Fibroblast of skin of right biceps (primary cell): ENCODE measurements at regions not wholly inside any gene's neighbourhood (a gene's known extent, or its start where the extent isn't known, plus 50 kb on each side); places are given as distances from the start of the nearest gene placed in this dataset.
"Not testable (repeated sequence)": the region's sequence is repeated elsewhere in the genome, so short reads cannot be mapped to it uniquely, and the experiment has no call there.

ENCODE experiments used
- DNase-seq: peaks from one replicate; pipeline ENCODE4 v3.0.0-alpha.2; 2013

- no peak for DNase-seq
Measured at GRCh38 chr5:136615251-136616119, 250.1 kb upstream of the TRPC7 start.

DNA sequence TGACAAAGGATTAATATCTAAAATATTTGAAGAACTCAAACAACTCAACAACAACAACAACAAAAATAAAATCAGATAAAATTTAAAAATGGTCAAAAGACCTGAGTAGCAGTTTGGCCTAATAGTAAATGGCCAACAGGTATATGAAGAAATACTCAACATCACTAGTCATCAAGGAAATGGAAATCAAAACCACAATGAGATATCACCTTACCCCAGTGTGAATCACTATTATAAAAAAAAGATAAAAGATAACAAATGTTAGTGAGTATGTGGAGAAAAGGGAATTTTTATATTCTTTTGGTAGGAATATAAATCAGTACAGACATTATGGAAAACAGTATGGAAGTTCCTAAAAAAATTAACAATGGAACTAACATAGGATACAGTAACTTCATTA, 247.9 kb upstream of the TRPC7 start:
- DNase-seq = no peak

DNA sequence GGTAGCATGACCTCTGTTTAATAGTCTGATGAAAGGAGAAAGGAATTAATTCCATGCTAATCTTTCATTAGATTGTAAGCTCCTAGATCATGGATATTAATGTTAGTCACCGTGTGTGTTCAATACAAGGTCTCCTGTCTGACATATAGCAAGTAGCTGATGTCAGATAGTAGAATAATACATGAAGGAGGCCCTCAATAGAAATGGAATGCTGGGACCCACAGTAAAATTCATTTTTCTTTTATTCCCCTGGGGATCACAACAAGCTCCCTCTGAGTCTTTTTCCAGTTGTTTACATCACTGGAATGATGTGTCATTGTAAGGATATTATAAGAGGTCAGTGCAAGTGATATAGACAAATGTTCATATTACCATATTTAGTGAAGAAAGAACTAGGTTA, 240.3 kb upstream of the TRPC7 start:
- peak; percentile 52 for DNase-seq

- DNase-seq = no peak
Measured at GRCh38 chr5:136600306-136600705, 235.0 kb upstream of the TRPC7 start.

GRCh38 chr5:136598802-136599404, 233.6 kb upstream of the TRPC7 start:
- no peak for DNase-seq

DNA sequence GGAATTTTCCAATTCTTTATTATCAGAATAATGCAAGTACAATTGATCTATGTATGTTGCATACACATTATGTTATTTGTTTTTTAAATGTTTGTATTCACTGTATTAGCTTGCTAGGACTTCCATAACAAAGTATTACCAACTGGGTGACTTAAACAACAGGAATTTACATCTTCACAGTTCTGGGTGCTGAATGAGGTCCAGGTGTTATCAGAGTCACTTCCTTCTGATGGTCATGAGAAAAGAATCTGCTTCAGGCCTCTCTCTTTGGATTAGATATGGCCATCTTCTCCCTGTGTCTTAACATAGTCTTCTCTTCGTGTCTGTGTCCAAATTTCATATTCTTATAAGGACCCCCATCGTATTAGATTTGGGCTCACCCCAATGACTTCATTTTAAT, 229.1 kb upstream of the TRPC7 start:
- no peak for DNase-seq

GRCh38 chr5:136590581-136590980, 225.2 kb upstream of the TRPC7 start:
- DNase-seq = no peak

DNA sequence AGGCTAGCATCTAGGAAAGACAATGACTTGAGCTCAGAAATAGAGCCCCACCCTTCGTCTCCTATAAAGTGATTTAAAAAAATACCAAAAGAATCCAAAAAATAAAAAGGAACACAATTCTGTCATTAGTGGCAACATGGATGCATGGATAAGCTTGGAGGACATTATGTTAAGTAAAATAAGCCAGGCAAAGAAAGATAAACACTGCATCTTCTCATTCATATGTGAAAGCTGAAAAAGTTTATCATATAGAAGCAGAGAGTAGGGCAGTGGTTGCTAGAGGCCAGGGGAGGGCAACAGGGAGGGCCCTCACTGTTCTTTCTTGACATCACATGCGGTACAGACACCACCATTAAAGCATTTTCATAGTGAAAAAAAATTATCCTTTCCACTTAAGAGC, 220.9 kb upstream of the TRPC7 start:
- no peak for DNase-seq

GRCh38 chr5:136584474-136584873, 219.1 kb upstream of the TRPC7 start:
- DNase-seq = no peak

GRCh38 chr5:136579238-136579637, 213.9 kb upstream of the TRPC7 start:
- no peak for DNase-seq

DNA sequence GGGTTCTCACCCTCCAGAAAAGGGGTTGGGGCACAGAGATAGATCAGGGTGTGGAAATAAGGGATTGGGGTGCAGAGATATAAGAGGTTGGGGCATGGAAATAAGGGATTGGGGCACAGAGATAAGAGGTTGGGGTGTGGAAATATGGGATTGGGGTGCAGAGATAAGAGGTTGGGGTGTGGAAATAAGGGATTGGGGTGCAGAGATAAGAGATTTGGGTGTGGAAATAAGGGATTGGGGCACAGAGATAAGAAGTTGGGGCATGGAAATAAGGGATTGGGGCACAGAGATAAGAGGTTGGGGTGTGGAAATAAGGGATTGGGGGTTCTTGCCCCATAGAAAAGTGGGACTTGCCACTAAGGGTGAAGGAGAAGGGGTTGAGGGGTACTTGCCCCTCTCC, 204.5 kb upstream of the TRPC7 start:
- DNase-seq = not testable (repeated sequence)

- DNase-seq = not testable (repeated sequence)
Measured at GRCh38 chr5:136565457-136565856, 200.1 kb upstream of the TRPC7 start.

DNA sequence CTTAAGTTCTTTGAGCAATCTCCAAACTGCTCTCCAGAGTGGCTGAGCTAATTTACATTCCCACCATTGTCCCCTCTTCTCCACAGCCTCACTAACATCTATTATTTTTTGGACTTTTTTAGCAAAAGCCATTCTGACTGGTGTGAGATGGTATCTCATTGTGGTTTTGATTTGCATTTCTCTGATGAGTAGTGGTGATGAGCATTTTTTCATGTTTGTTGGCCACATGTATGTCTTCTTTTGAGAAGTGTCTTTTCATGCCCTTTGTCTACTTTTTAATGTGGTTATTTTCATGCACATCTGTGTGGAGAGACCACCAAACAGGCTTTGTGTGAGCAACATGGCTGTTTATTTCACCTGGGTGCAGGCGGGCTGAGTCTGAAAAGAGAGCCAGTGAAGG, 199.7 kb upstream of the TRPC7 start:
- DNase-seq = not testable (repeated sequence)

DNA sequence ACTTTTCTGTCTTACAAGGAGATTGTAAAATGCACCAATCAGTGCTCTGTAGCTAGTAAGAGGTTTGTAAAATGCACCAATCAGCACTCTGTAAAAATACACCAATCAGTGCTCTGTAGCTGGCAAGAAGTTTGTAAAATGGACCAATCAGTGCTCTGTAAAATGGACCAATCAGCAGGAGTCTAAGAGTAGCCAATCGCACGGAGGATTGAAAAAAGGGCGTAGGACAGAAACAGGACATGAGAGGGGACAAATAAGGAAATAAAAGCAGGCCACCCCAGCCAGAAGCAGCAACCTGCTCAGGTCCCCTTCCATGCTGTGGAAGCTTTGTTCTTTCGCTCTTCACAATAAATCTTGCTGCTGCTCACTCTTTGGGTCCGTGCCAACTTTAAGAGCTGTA, 199.1 kb upstream of the TRPC7 start:
- not testable (repeated sequence) for DNase-seq

DNA sequence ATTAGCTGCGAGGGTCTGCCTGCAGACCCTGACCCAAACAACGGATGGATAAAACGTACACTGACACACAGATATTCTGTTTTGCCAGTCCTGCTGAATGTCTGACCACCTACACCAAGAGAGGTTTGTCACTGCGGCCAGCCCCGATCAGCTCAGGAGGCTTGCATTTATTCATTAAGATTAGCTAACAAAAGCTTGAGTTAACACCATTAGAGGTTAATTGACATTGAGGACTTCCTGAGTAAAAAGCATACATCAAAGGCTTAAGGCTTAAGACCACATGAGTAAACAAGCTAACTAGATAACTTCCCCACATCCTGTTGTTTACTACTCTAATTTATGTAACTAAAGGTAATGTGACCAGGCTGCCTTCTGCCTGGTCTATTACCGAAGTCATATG, 198.1 kb upstream of the TRPC7 start:
- DNase-seq = no peak

- DNase-seq = no peak
Measured at GRCh38 chr5:136560126-136560525, 194.8 kb upstream of the TRPC7 start.

GRCh38 chr5:136559651-136560050, 194.3 kb upstream of the TRPC7 start:
- DNase-seq = no peak

- not testable (repeated sequence) for DNase-seq
Measured at GRCh38 chr5:136547096-136547495, 181.8 kb upstream of the TRPC7 start.

DNA sequence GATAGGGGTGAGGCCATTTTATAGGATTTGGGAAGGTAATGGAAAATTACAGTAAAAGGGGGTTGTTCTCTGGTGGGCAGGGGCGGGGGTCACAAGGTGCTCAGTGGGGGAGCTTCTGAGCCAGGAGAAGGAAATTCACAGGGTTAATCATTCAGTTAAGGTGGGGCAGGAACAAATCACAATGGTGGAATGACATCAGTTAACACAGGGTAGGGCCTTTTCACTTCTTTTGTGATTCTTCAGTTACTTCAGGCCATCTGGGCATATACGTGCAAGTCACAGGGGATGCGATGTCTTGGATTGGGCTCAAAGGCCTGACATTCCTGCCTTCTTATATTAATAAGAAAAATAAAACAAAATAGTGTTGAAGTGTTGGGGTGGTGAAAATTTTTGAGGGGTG, 181.1 kb upstream of the TRPC7 start:
- DNase-seq = not testable (repeated sequence)

GRCh38 chr5:136545031-136545430, 179.7 kb upstream of the TRPC7 start:
- not testable (repeated sequence) for DNase-seq

DNA sequence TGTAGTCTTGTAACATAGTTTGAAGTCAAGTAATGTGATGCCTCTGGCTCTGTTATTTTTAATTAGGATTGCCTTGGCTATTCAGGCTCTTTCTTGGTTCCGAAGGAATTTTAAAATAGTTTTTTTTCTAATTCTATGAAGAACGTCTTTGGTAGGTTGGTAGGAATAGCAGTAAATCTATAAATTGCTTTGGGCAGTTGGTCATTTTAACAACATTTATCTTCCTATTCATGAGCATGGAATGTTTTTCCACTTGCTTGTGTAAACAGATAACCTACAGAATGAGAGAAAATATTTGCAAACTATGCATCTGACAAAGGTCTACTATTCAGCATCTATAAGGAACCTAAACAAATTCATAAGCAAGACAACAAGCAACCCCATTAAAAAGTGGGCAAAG, 173.2 kb upstream of the TRPC7 start:
- no peak for DNase-seq

DNA sequence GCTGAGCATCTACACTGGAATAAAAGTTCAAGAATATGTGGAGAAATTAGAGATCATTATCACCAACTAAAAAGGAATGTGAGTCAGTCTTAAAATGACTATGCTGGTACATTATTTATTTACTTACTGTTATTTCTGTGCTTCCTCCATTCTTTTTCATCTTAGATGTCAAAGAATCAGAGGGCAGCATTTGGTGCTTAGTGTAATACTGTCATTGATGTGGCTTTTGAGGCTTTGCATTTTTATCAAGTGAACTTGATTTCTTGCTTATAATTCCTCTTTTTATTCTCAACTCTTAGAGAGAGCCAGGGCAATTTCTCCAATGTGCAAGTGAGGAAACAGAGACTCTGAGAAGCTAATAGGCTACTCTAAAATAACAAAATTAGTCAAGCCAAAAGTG, 163.7 kb upstream of the TRPC7 start:
- no peak for DNase-seq

- no peak for DNase-seq
Measured at GRCh38 chr5:136528481-136529030, 163.2 kb upstream of the TRPC7 start.

DNA sequence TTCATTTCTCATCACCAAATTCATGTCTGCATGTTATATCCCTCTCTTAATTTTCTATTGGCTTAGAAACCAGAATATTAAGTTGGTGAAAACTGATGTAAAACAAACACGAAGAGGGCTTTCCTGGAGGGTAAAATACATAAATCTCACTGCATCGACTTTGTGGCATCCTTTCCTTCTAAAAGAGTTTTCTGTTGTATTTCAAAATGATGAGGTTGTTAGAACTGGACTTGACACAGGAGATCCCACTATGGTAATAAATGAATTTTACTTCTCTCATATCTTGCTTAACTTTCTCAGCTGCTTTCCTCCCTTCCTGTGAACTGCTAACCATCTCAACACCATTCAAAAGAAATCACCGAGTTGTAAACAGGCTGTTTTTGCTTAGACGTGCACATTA, 162.0 kb upstream of the TRPC7 start:
- no peak for DNase-seq
